Brain microvascular endothelial cell (primary cell): ENCODE measurements at regions not wholly inside any gene's neighbourhood (a gene's known extent, or its start where the extent isn't known, plus 50 kb on each side); places are given as distances from the start of the nearest gene placed in this dataset.

ENCODE experiments used
- DNase-seq: peaks from one replicate; pipeline ENCODE4 v3.0.0-alpha.2; 2020
- H3K27ac ChIP-seq: fragments of 250-450 bp; sonication (Bioruptor Pico); 2 replicates; pipeline ENCODE4 v1.5.1; 2020; ENCODE audit warnings: mild to moderate bottlenecking, moderate library complexity
- H3K27me3 ChIP-seq: fragments of 250-450 bp; sonication (Bioruptor Pico); replicated peaks from 2 replicates; pipeline ENCODE4 v1.5.1; 2020; ENCODE audit warnings: mild to moderate bottlenecking
- H3K36me3 ChIP-seq: fragments of 250-450 bp; sonication (Bioruptor Pico); replicated peaks from 2 replicates; pipeline ENCODE4 v1.5.1; 2020; ENCODE audit warnings: mild to moderate bottlenecking
- H3K4me3 ChIP-seq: 2 replicates; pipeline ENCODE4 v1.5.1; 2011; ENCODE audit warnings: low read depth, mild to moderate bottlenecking, control low read depth, low read length, moderate library complexity
- in situ Hi-C: cut with HindIII; loops from 2 replicates; pipeline ENCODE4 v1.10.0; 2017; ENCODE audit warnings: low sequenced_read_pairs, low pct_ligation_motif_present
- TF ChIP-seq, protein P1 (sequence below): IDR thresholded peaks from 2 replicates; pipeline ENCODE4 v1.5.1; 2011; ENCODE audit warnings: low read depth, mild to moderate bottlenecking, moderate library complexity, low read length, control low read depth, inconsistent platforms; ENCODE audit errors: missing control alignments

GRCh38 chr9:113687680-113688371 lies 188.3 kb upstream of the ZNF618 start:
- in situ Hi-C loops: no loop called here
- H3K4me3 ChIP-seq: no peak overlapping the region
- TF ChIP-seq, protein P1, sequence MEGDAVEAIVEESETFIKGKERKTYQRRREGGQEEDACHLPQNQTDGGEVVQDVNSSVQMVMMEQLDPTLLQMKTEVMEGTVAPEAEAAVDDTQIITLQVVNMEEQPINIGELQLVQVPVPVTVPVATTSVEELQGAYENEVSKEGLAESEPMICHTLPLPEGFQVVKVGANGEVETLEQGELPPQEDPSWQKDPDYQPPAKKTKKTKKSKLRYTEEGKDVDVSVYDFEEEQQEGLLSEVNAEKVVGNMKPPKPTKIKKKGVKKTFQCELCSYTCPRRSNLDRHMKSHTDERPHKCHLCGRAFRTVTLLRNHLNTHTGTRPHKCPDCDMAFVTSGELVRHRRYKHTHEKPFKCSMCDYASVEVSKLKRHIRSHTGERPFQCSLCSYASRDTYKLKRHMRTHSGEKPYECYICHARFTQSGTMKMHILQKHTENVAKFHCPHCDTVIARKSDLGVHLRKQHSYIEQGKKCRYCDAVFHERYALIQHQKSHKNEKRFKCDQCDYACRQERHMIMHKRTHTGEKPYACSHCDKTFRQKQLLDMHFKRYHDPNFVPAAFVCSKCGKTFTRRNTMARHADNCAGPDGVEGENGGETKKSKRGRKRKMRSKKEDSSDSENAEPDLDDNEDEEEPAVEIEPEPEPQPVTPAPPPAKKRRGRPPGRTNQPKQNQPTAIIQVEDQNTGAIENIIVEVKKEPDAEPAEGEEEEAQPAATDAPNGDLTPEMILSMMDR: no peak
- H3K27me3 ChIP-seq: peaks cover 11% of the 10 kb centered on the region
- H3K27ac ChIP-seq: no peak overlapping the region
- no peaks in the 10 kb centered on the region for H3K36me3 ChIP-seq
- no peak for DNase-seq

DNA sequence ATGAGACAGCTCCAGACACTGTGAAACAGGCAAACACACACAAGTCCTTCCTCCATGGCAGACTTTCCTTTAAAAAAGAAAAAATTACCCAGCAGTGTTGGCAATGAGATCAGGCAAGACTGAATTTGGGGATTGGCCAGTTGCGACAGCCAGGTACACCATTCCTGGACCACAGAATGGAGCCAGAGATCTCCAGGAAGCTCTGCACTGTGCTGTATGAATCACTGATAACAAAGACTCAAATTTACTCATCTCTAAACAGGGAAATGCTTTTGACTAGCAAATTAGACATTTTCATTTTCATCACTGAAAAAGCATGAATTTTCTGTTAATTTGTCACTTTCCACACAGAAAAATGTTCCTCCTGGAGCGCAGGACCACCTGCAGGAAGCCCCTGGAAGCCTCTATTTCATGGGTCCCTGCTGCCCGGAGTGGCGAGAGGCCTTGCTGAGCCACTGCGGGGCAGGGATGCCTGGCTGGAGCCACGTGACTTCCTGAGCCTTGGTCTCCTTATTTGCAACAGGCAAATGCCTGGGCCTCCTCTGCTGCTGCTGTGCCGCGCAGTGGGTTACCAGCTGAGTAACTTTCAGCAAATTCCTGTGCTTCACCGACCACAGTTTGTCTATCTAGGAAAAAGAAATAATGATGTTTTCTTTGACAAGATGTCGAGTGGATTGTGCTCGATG lies 185.9 kb upstream of the ZNF618 start:
- TF ChIP-seq, protein P1: no peak
- no peak overlapping the region for H3K27ac ChIP-seq
- no peaks in the 10 kb centered on the region for H3K36me3 ChIP-seq
- H3K4me3 ChIP-seq: no peak overlapping the region
- peaks cover 11% of the 10 kb centered on the region for H3K27me3 ChIP-seq
- in situ Hi-C loops: no loop called here
- no peak for DNase-seq

DNA sequence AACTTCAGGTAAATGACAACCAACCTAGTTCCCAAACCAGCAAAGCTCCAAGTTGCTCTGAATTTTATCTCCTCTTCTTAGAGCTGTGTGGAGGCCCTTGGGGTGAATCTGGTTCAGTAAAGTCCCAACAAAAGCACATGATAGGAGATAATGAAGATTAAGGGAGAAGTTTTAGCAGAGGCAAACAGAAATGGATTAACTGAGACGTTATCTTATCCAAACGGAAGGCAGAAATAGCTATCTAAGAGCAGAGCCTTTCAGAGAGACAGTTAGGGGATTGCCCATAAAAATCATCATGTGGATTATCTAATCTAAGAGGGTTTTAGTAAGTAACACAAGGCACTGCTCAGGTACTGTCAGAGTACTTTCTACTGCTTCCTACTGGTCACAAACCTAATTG lies 183.9 kb upstream of the ZNF618 start:
- TF ChIP-seq, protein P1: no peak
- peaks cover 9% of the 10 kb centered on the region for H3K27me3 ChIP-seq
- DNase-seq: no peak
- no peak overlapping the region for H3K4me3 ChIP-seq
- H3K27ac ChIP-seq: no peak overlapping the region
- in situ Hi-C loops: no loop called here
- no peaks in the 10 kb centered on the region for H3K36me3 ChIP-seq

DNA sequence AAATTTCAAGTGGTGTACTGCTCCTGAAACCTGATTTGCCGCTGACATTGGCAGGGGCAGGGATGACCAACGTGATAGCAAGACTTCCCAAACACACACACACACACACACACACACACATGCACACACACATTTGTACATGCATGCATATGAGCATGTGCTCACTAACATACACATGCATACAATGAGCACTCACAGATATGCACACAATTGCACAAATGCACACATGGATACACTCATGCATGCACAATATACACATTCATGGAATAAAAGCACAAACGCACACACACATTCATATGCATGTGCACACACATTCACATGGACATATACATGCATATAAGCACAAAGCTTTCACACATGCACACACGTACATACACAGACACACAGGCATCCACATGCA lies 181.2 kb upstream of the ZNF618 start:
- in situ Hi-C loops: no loop called here
- Histone ChIP-seq H3K4me3 (no peak overlapping the region), H3K36me3 (no peaks in the 10 kb centered on the region), H3K27me3 (no peaks in the 10 kb centered on the region), H3K27ac (no peak overlapping the region)
- DNase-seq: no peak
- TF ChIP-seq, protein P1: no peak

GRCh38 chr9:113695440-113695851 lies 180.7 kb upstream of the ZNF618 start:
- TF ChIP-seq, protein P1: no peak
- H3K27ac ChIP-seq: no peak overlapping the region
- no peak overlapping the region for H3K4me3 ChIP-seq
- DNase-seq: no peak
- no peaks in the 10 kb centered on the region for H3K36me3 ChIP-seq
- H3K27me3 ChIP-seq: no peaks in the 10 kb centered on the region
- in situ Hi-C loops: no loop called here
